Rectal smooth muscle tissue (tissue), 1 donor: ENCODE measurements at regions not wholly inside any gene's neighbourhood (a gene's known extent, or its start where the extent isn't known, plus 50 kb on each side); places are given as distances from the start of the nearest gene placed in this dataset.

ENCODE experiments used
- H3K27ac ChIP-seq: one replicate; pipeline ENCODE4 v1.7.0; 2013; ENCODE audit warnings: low read depth, low read length, inconsistent platforms
- H3K27me3 ChIP-seq: one replicate; pipeline ENCODE4 v1.7.0; 2013; ENCODE audit warnings: low read length; ENCODE audit not compliant: control insufficient read depth, insufficient read depth
- H3K36me3 ChIP-seq: one replicate; pipeline ENCODE4 v1.7.0; 2013; ENCODE audit warnings: low read length; ENCODE audit not compliant: control insufficient read depth, insufficient read depth
- H3K4me1 ChIP-seq: one replicate; pipeline ENCODE4 v1.7.0; 2013; ENCODE audit warnings: low read length; ENCODE audit not compliant: control insufficient read depth, insufficient read depth
- H3K4me3 ChIP-seq: one replicate; pipeline ENCODE4 v1.7.0; 2013; ENCODE audit warnings: low read length
- H3K9ac ChIP-seq: one replicate; pipeline ENCODE4 v1.7.0; 2013; ENCODE audit warnings: low read length

GRCh38 chr14:89060191-89060590 is 235.7 kb downstream of the TTC8 start:
- no peak overlapping the region for H3K27ac ChIP-seq
- H3K4me3 ChIP-seq, result no peak overlapping the region
- no peaks in the 10 kb centered on the region for H3K4me1 ChIP-seq
- H3K9ac ChIP-seq, result no peak overlapping the region
- no peaks in the 10 kb centered on the region for H3K27me3 ChIP-seq
- no peaks in the 10 kb centered on the region for H3K36me3 ChIP-seq

GRCh38 chr14:89061696-89062095 is 237.2 kb downstream of the TTC8 start:
- H3K36me3 ChIP-seq, result no peaks in the 10 kb centered on the region
- H3K27me3 ChIP-seq, result no peaks in the 10 kb centered on the region
- H3K27ac ChIP-seq, result no peak overlapping the region
- no peaks in the 10 kb centered on the region for H3K4me1 ChIP-seq
- no peak overlapping the region for H3K4me3 ChIP-seq
- no peak overlapping the region for H3K9ac ChIP-seq

GRCh38 chr14:89065879-89066278 is 241.4 kb downstream of the TTC8 start:
- Histone ChIP-seq H3K4me3 (no peak overlapping the region), H3K27ac (no peak overlapping the region), H3K9ac (no peak overlapping the region), H3K27me3 (no peaks in the 10 kb centered on the region), H3K4me1 (no peaks in the 10 kb centered on the region), H3K36me3 (no peaks in the 10 kb centered on the region)

GRCh38 chr14:89067293-89067972 is 243.0 kb downstream of the TTC8 start:
- no peak overlapping the region for H3K4me3 ChIP-seq
- H3K27me3 ChIP-seq, result no peaks in the 10 kb centered on the region
- no peak overlapping the region for H3K27ac ChIP-seq
- H3K36me3 ChIP-seq, result no peaks in the 10 kb centered on the region
- H3K4me1 ChIP-seq, result no peaks in the 10 kb centered on the region
- H3K9ac ChIP-seq, result no peak overlapping the region

GRCh38 chr14:89078021-89078795 is 253.8 kb downstream of the TTC8 start:
- Histone ChIP-seq H3K4me3 (no peak overlapping the region), H3K27ac (no peak overlapping the region), H3K4me1 (no peaks in the 10 kb centered on the region), H3K36me3 (no peaks in the 10 kb centered on the region), H3K27me3 (no peaks in the 10 kb centered on the region), H3K9ac (no peak overlapping the region)

GRCh38 chr14:89085231-89085731 is 260.8 kb downstream of the TTC8 start:
- Histone ChIP-seq H3K9ac (no peak overlapping the region), H3K36me3 (no peaks in the 10 kb centered on the region), H3K4me3 (no peak overlapping the region), H3K4me1 (no peaks in the 10 kb centered on the region), H3K27ac (no peak overlapping the region), H3K27me3 (no peaks in the 10 kb centered on the region)

GRCh38 chr14:89085737-89086382 is 261.4 kb downstream of the TTC8 start:
- Histone ChIP-seq H3K9ac (no peak overlapping the region), H3K27ac (no peak overlapping the region), H3K4me3 (no peak overlapping the region), H3K36me3 (no peaks in the 10 kb centered on the region), H3K4me1 (no peaks in the 10 kb centered on the region), H3K27me3 (no peaks in the 10 kb centered on the region)

- no peak overlapping the region for H3K9ac ChIP-seq
- H3K36me3 ChIP-seq, result no peaks in the 10 kb centered on the region
- no peaks in the 10 kb centered on the region for H3K27me3 ChIP-seq
- no peaks in the 10 kb centered on the region for H3K4me1 ChIP-seq
- H3K4me3 ChIP-seq, result no peak overlapping the region
- no peak overlapping the region for H3K27ac ChIP-seq
These were observed 264.1 kb downstream of the TTC8 start for GRCh38 chr14:89088530-89088929.

- H3K4me3 ChIP-seq, result no peak overlapping the region
- no peaks in the 10 kb centered on the region for H3K27me3 ChIP-seq
- no peak overlapping the region for H3K27ac ChIP-seq
- H3K4me1 ChIP-seq, result no peaks in the 10 kb centered on the region
- H3K36me3 ChIP-seq, result no peaks in the 10 kb centered on the region
- no peak overlapping the region for H3K9ac ChIP-seq
These were observed 264.9 kb downstream of the TTC8 start for GRCh38 chr14:89089330-89089729.

- H3K4me3 ChIP-seq, result no peak overlapping the region
- no peak overlapping the region for H3K27ac ChIP-seq
- no peaks in the 10 kb centered on the region for H3K4me1 ChIP-seq
- no peaks in the 10 kb centered on the region for H3K27me3 ChIP-seq
- no peaks in the 10 kb centered on the region for H3K36me3 ChIP-seq
- no peak overlapping the region for H3K9ac ChIP-seq
These were observed 267.3 kb downstream of the TTC8 start for GRCh38 chr14:89091781-89092180.

- H3K9ac ChIP-seq, result no peak overlapping the region
- no peak overlapping the region for H3K4me3 ChIP-seq
- H3K4me1 ChIP-seq, result no peaks in the 10 kb centered on the region
- no peak overlapping the region for H3K27ac ChIP-seq
- no peaks in the 10 kb centered on the region for H3K36me3 ChIP-seq
- no peaks in the 10 kb centered on the region for H3K27me3 ChIP-seq
These were observed 268.8 kb downstream of the TTC8 start for GRCh38 chr14:89093083-89093730.

- Histone ChIP-seq H3K9ac (no peak overlapping the region), H3K27ac (no peak overlapping the region), H3K36me3 (no peaks in the 10 kb centered on the region), H3K27me3 (no peaks in the 10 kb centered on the region), H3K4me3 (no peak overlapping the region), H3K4me1 (no peaks in the 10 kb centered on the region)
These were observed 270.6 kb downstream of the TTC8 start for GRCh38 chr14:89095036-89095435.
